ENCODE measurements at regions not wholly inside any gene's neighbourhood (a gene's known extent, or its start where the extent isn't known, plus 50 kb on each side); places are given as distances from the start of the nearest gene placed in this dataset.

- intact Hi-C loops (cut with DNase I): no loop called here
- TF ChIP-seq POLR2A (IDR thresholded peaks at IDR 0.05): no peak
- no peak for TF ChIP-seq POLR2AphosphoS5 (IDR thresholded peaks at IDR 0.05; ENCODE audit: insufficient read depth in 1 of 2, low read depth in 1 of 2)
- TF ChIP-seq, protein P1, sequence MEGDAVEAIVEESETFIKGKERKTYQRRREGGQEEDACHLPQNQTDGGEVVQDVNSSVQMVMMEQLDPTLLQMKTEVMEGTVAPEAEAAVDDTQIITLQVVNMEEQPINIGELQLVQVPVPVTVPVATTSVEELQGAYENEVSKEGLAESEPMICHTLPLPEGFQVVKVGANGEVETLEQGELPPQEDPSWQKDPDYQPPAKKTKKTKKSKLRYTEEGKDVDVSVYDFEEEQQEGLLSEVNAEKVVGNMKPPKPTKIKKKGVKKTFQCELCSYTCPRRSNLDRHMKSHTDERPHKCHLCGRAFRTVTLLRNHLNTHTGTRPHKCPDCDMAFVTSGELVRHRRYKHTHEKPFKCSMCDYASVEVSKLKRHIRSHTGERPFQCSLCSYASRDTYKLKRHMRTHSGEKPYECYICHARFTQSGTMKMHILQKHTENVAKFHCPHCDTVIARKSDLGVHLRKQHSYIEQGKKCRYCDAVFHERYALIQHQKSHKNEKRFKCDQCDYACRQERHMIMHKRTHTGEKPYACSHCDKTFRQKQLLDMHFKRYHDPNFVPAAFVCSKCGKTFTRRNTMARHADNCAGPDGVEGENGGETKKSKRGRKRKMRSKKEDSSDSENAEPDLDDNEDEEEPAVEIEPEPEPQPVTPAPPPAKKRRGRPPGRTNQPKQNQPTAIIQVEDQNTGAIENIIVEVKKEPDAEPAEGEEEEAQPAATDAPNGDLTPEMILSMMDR (IDR thresholded peaks at IDR 0.05): no peak
- Histone ChIP-seq H3K27ac (no peak overlapping the region), H3K27me3 (no peaks in the 10 kb centered on the region), H3K4me1 (no peaks in the 10 kb centered on the region), H3K36me3 (no peaks in the 10 kb centered on the region), H3K4me3 (no peak overlapping the region), H3K9me3 (no peaks in the 10 kb centered on the region)
- DNase-seq (ENCODE audit: extremely low spot score in 2 of 2): no peak
Measured at GRCh38 chr13:34767778-34768177, 174.3 kb upstream of the NBEA start.

DNA sequence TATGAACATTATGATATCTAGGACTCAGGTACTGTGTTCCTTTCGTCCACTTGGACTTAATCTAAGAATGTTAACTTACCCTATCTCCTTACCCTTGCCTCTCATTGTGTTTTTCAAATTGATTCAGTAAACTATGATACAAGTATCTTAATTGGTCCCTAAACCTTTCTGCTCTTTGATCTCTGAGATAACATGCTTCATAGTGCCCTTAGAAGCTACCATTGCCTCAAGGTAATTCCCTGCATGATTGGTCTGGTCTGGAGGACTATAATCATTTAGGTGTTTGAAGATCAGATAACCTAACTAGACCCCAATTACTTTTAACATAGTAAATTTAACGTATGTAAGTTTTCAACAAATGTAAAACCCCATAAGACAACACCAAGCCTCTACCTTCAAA, 169.9 kb upstream of the NBEA start:
- H3K36me3 ChIP-seq: no peaks in the 10 kb centered on the region
- intact Hi-C loops (cut with DNase I): no loop called here
- no peaks in the 10 kb centered on the region for H3K9me3 ChIP-seq
- no peak for TF ChIP-seq POLR2A (IDR thresholded peaks at IDR 0.05)
- TF ChIP-seq POLR2AphosphoS5 (IDR thresholded peaks at IDR 0.05; ENCODE audit: insufficient read depth in 1 of 2, low read depth in 1 of 2): no peak
- TF ChIP-seq, protein P1 (IDR thresholded peaks at IDR 0.05): no peak
- H3K27ac ChIP-seq: no peak overlapping the region
- H3K4me3 ChIP-seq: no peak overlapping the region
- DNase-seq (ENCODE audit: extremely low spot score in 2 of 2): no peak
- no peaks in the 10 kb centered on the region for H3K27me3 ChIP-seq
- H3K4me1 ChIP-seq: no peaks in the 10 kb centered on the region

DNA sequence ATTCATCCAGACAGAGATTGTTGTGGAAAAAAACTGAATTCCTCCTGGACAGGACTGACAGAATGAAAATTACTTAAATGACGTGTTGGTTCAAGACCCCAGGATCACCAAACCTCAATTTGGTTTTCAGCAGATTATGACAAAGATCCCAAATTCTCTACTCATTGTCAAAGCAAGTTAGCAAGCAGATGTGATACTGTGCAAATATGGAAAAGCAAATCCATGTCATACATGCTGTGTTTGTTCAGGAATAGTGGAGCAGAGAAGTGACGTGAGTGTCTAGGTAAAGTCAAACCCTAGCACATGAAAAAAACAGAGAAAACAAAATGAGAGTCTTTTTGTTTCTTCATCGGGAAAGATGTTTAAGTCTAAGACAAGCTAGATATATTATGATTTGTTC, 169.2 kb upstream of the NBEA start:
- Histone ChIP-seq H3K36me3 (no peaks in the 10 kb centered on the region), H3K27ac (no peak overlapping the region), H3K9me3 (no peaks in the 10 kb centered on the region), H3K27me3 (no peaks in the 10 kb centered on the region), H3K4me3 (no peak overlapping the region), H3K4me1 (no peaks in the 10 kb centered on the region)
- intact Hi-C loops (cut with DNase I): no loop called here
- no peak for DNase-seq (ENCODE audit: extremely low spot score in 2 of 2)
- no peak for TF ChIP-seq POLR2A (IDR thresholded peaks at IDR 0.05)
- no peak for TF ChIP-seq POLR2AphosphoS5 (IDR thresholded peaks at IDR 0.05; ENCODE audit: insufficient read depth in 1 of 2, low read depth in 1 of 2)
- TF ChIP-seq, protein P1 (IDR thresholded peaks at IDR 0.05): no peak

DNA sequence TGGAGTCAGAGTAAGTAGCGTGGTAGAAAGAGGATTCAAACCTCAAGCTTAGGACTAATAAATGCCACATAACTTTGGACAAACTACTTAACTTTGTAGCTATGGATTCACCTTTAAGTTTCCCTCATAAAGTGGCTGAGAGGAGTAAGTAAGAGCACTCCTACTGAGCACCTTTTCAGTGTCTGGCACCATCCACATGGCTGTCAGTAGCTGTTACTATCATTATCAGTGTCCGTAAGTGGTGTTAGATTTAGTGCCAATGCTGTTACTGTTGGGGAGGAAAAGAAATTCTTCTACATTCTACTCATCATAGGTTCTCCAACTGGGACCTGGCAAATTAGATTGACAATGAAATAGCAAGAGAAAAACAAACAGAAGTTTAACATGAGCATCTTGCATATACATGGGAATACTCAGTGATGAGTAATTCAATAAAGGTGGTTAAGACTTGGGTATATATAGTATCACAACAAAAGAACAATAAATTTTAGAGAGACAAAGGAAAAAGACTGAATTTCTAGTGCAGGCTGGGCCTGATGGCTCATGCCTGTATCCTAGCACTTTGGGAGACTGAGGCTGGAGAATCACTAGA, 165.6 kb upstream of the NBEA start:
- no peak overlapping the region for H3K27ac ChIP-seq
- H3K4me3 ChIP-seq: no peak overlapping the region
- H3K27me3 ChIP-seq: no peaks in the 10 kb centered on the region
- no peaks in the 10 kb centered on the region for H3K9me3 ChIP-seq
- no peaks in the 10 kb centered on the region for H3K36me3 ChIP-seq
- no peak for DNase-seq (ENCODE audit: extremely low spot score in 2 of 2)
- intact Hi-C loops (cut with DNase I): no loop called here
- TF ChIP-seq POLR2A (IDR thresholded peaks at IDR 0.05) (no peak), POLR2AphosphoS5 (IDR thresholded peaks at IDR 0.05; ENCODE audit: insufficient read depth in 1 of 2, low read depth in 1 of 2) (no peak)
- TF ChIP-seq, protein P1 (IDR thresholded peaks at IDR 0.05): no peak
- H3K4me1 ChIP-seq: no peaks in the 10 kb centered on the region

DNA sequence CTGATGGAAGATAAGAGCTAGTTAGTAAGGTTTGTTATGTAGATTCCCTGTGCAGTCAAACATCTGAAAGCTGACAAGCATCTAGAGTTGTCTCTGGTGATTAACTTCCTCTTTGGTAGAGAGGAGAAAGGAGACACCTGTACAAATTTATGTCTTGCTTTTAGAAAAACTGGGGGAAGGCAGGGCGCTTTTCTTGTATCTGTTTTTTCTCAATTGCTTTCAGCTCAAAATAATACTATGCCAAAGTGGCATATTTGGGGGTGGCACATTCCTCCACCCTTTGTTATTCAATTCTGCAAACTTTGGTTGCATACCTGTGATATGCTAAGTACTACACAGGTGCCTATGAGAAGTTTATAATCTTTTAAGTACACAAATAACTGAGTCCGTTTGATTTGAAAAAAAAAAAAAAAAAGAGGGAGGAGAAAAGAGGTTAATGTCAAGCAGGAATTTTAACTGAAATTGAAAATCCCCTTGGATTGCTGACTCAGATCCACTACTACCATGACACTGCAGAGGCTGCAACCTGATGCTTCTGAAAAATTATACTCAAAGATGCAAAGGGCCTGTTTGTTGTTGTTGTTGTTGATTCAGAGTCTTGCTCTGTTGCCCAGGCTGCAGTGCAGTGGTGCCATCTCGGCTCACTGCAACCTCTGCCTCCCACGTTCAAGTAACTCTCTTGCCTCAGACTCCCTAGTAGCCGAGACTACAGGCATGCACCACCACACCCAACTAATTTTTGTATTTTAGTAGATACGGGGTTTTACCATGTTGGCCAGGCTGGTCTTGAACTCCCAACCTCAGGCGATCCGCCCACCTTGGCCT, 164.8 kb upstream of the NBEA start:
- no peak for DNase-seq (ENCODE audit: extremely low spot score in 2 of 2)
- no peaks in the 10 kb centered on the region for H3K27me3 ChIP-seq
- no peak overlapping the region for H3K4me3 ChIP-seq
- H3K36me3 ChIP-seq: no peaks in the 10 kb centered on the region
- intact Hi-C loops (cut with DNase I): no loop called here
- TF ChIP-seq POLR2AphosphoS5 (IDR thresholded peaks at IDR 0.05; ENCODE audit: insufficient read depth in 1 of 2, low read depth in 1 of 2): no peak
- TF ChIP-seq POLR2A (IDR thresholded peaks at IDR 0.05): no peak
- TF ChIP-seq, protein P1 (IDR thresholded peaks at IDR 0.05): no peak
- no peaks in the 10 kb centered on the region for H3K9me3 ChIP-seq
- no peaks in the 10 kb centered on the region for H3K4me1 ChIP-seq
- no peak overlapping the region for H3K27ac ChIP-seq

Measured in vagina (tissue), 2 donors.